Muscle of leg (tissue), 3 donors: ENCODE measurements at regions not wholly inside any gene's neighbourhood (a gene's known extent, or its start where the extent isn't known, plus 50 kb on each side); places are given as distances from the start of the nearest gene placed in this dataset.

Experiments
- DNase-seq: peaks from one replicate; pipeline ENCODE4 v3.0.0; 2013
- H3K27ac ChIP-seq: one replicate; pipeline ENCODE4 v1.5.1; 2013; ENCODE audit warnings: mild to moderate bottlenecking, low read length, control low read depth
- H3K27me3 ChIP-seq: one replicate; pipeline ENCODE4 v1.6.1; 2013; ENCODE audit warnings: low read length; ENCODE audit not compliant: control insufficient read depth, insufficient read depth
- H3K36me3 ChIP-seq: one replicate; pipeline ENCODE4 v1.6.1; 2013; ENCODE audit warnings: low read length; ENCODE audit not compliant: control insufficient read depth, insufficient read depth
- H3K4me1 ChIP-seq: one replicate; pipeline ENCODE4 v1.6.1; 2013; ENCODE audit warnings: low read length; ENCODE audit not compliant: control insufficient read depth, insufficient read depth
- H3K4me3 ChIP-seq: one replicate; pipeline ENCODE4 v1.5.1; 2013; ENCODE audit warnings: low read length, control low read depth
- H3K9me3 ChIP-seq: replicated peaks from 2 replicates; pipeline ENCODE4 v1.6.1; 2013; ENCODE audit warnings: low read depth, low read length; ENCODE audit not compliant: control insufficient read depth
- WGBS: methylation state at CpG from one replicate; pipeline ENCODE4 v1.1.5; 2013; ENCODE audit warnings: missing lambda C conversion rate; ENCODE audit not compliant: insufficient coverage; 5-methylcytosine and 5-hydroxymethylcytosine counted together

GRCh38 chr18:77530732-77531131 lies 281.1 kb downstream of the GALR1 start:
- DNase-seq, result no peak
- Histone ChIP-seq H3K27me3 (no peaks in the 10 kb centered on the region), H3K4me1 (no peaks in the 10 kb centered on the region), H3K36me3 (no peaks in the 10 kb centered on the region), H3K27ac (no peak overlapping the region), H3K4me3 (no peak overlapping the region), H3K9me3 (no peaks in the 10 kb centered on the region)
- WGBS, result 82% methylated on average over 5 of the region's 9 CpGs

- no peak for DNase-seq
- no peak overlapping the region for H3K4me3 ChIP-seq
- 77% methylated on average over 4 of the region's 6 CpGs for WGBS
Observed at GRCh38 chr18:77539860-77540259, 290.2 kb downstream of the GALR1 start.

GRCh38 chr18:77544792-77545191 lies 295.1 kb downstream of the GALR1 start:
- H3K27me3 ChIP-seq, result no peaks in the 10 kb centered on the region
- no peaks in the 10 kb centered on the region for H3K4me1 ChIP-seq
- no peak for DNase-seq
- no peaks in the 10 kb centered on the region for H3K9me3 ChIP-seq
- no peak overlapping the region for H3K4me3 ChIP-seq
- WGBS, result 94% methylated on average over 3 of the region's 6 CpGs
- no peak overlapping the region for H3K27ac ChIP-seq
- H3K36me3 ChIP-seq, result no peaks in the 10 kb centered on the region

More at GRCh38 chr18:77539860-77540259, 290.2 kb downstream of the GALR1 start:
- Histone ChIP-seq H3K36me3 (no peaks in the 10 kb centered on the region), H3K4me1 (no peaks in the 10 kb centered on the region), H3K27ac (no peak overlapping the region), H3K27me3 (no peaks in the 10 kb centered on the region), H3K9me3 (no peaks in the 10 kb centered on the region)

GRCh38 chr18:77547757-77548156 lies 298.1 kb downstream of the GALR1 start:
- 0% methylated on average over 2 of the region's 5 CpGs for WGBS
- no peaks in the 10 kb centered on the region for H3K36me3 ChIP-seq
- no peaks in the 10 kb centered on the region for H3K27me3 ChIP-seq
- H3K27ac ChIP-seq, result no peak overlapping the region
- no peak overlapping the region for H3K4me3 ChIP-seq
- no peaks in the 10 kb centered on the region for H3K4me1 ChIP-seq
- H3K9me3 ChIP-seq, result no peaks in the 10 kb centered on the region
- DNase-seq, result peak; percentile 74

GRCh38 chr18:77548790-77549420 lies 299.3 kb downstream of the GALR1 start:
- H3K4me1 ChIP-seq, result no peaks in the 10 kb centered on the region
- H3K4me3 ChIP-seq, result no peak overlapping the region
- H3K27me3 ChIP-seq, result no peaks in the 10 kb centered on the region
- H3K36me3 ChIP-seq, result no peaks in the 10 kb centered on the region
- H3K9me3 ChIP-seq, result no peaks in the 10 kb centered on the region
- 62% methylated on average over 8 of the region's 8 CpGs for WGBS
- DNase-seq, result no peak
- no peak overlapping the region for H3K27ac ChIP-seq

- Histone ChIP-seq H3K4me1 (no peaks in the 10 kb centered on the region), H3K27me3 (no peaks in the 10 kb centered on the region), H3K27ac (no peak overlapping the region), H3K36me3 (no peaks in the 10 kb centered on the region), H3K4me3 (no peak overlapping the region), H3K9me3 (no peaks in the 10 kb centered on the region)
- 28% methylated on average over 3 of the region's 5 CpGs for WGBS
- peak; percentile 7 for DNase-seq
Observed at GRCh38 chr18:77550625-77551024, 301.0 kb downstream of the GALR1 start.

- DNase-seq, result peak; percentile 2
- Histone ChIP-seq H3K36me3 (no peaks in the 10 kb centered on the region), H3K4me3 (no peak overlapping the region), H3K9me3 (no peaks in the 10 kb centered on the region), H3K27ac (no peak overlapping the region), H3K4me1 (no peaks in the 10 kb centered on the region), H3K27me3 (no peaks in the 10 kb centered on the region)
- no CpG with 5 or more reads among the region's 3 CpGs for WGBS
Observed at GRCh38 chr18:77551055-77551454, 301.4 kb downstream of the GALR1 start.

- no peak overlapping the region for H3K4me3 ChIP-seq
- no peak for DNase-seq
- H3K9me3 ChIP-seq, result no peaks in the 10 kb centered on the region
- H3K36me3 ChIP-seq, result no peaks in the 10 kb centered on the region
- no CpG with 5 or more reads among the region's 3 CpGs for WGBS
- H3K4me1 ChIP-seq, result no peaks in the 10 kb centered on the region
- H3K27me3 ChIP-seq, result no peaks in the 10 kb centered on the region
- no peak overlapping the region for H3K27ac ChIP-seq
Observed at GRCh38 chr18:77552945-77553344, 303.3 kb downstream of the GALR1 start.

GRCh38 chr18:77554061-77554460 lies 304.4 kb downstream of the GALR1 start:
- no peaks in the 10 kb centered on the region for H3K9me3 ChIP-seq
- H3K4me1 ChIP-seq, result no peaks in the 10 kb centered on the region
- no peaks in the 10 kb centered on the region for H3K27me3 ChIP-seq
- WGBS, result 78% methylated on average over 3 of the region's 5 CpGs
- H3K27ac ChIP-seq, result no peak overlapping the region
- no peak for DNase-seq
- no peaks in the 10 kb centered on the region for H3K36me3 ChIP-seq
- H3K4me3 ChIP-seq, result no peak overlapping the region

GRCh38 chr18:77557046-77557587 lies 307.5 kb downstream of the GALR1 start:
- no CpG with 5 or more reads among the region's 7 CpGs for WGBS
- Histone ChIP-seq H3K27ac (no peak overlapping the region), H3K27me3 (no peaks in the 10 kb centered on the region), H3K9me3 (no peaks in the 10 kb centered on the region), H3K36me3 (no peaks in the 10 kb centered on the region), H3K4me3 (no peak overlapping the region), H3K4me1 (no peaks in the 10 kb centered on the region)
- DNase-seq, result peak; percentile 64
